GM12892 (cell line): ENCODE measurements at regions not wholly inside any gene's neighbourhood (a gene's known extent, or its start where the extent isn't known, plus 50 kb on each side); places are given as distances from the start of the nearest gene placed in this dataset.

Experiments
- POLR2A ChIP-seq: IDR thresholded peaks from 2 replicates; pipeline ENCODE4 v1.6.1; 2011; ENCODE audit warnings: low read depth, low read length, control low read depth
- POLR2AphosphoS5 ChIP-seq: IDR thresholded peaks from 2 replicates; pipeline ENCODE4 v1.6.1; 2011; ENCODE audit warnings: low read depth, low read length, control low read depth
- TAF1 ChIP-seq: IDR thresholded peaks from 2 replicates; pipeline ENCODE4 v1.6.1; 2011; ENCODE audit warnings: low read depth, mild to moderate bottlenecking, control low read depth, low read length, borderline replicate concordance

GRCh38 chr11:70544774-70545609, 146.7 kb downstream of the CTTN start:
- TF ChIP-seq POLR2AphosphoS5 (no peak), POLR2A (no peak), TAF1 (no peak)
